AG09319 (cell line): ENCODE measurements at regions not wholly inside any gene's neighbourhood (a gene's known extent, or its start where the extent isn't known, plus 50 kb on each side); places are given as distances from the start of the nearest gene placed in this dataset.

Source experiments
- DNase-seq: peaks from one replicate; pipeline ENCODE4 v3.0.0-alpha.2; 2010; ENCODE audit warnings: low read depth; ENCODE audit errors: extremely low read depth
- CTCF ChIP-seq: IDR thresholded peaks from 2 replicates; pipeline ENCODE4 v1.5.1; 2011; ENCODE audit warnings: low read depth, mild to moderate bottlenecking, inconsistent platforms, low read length, moderate library complexity

DNA sequence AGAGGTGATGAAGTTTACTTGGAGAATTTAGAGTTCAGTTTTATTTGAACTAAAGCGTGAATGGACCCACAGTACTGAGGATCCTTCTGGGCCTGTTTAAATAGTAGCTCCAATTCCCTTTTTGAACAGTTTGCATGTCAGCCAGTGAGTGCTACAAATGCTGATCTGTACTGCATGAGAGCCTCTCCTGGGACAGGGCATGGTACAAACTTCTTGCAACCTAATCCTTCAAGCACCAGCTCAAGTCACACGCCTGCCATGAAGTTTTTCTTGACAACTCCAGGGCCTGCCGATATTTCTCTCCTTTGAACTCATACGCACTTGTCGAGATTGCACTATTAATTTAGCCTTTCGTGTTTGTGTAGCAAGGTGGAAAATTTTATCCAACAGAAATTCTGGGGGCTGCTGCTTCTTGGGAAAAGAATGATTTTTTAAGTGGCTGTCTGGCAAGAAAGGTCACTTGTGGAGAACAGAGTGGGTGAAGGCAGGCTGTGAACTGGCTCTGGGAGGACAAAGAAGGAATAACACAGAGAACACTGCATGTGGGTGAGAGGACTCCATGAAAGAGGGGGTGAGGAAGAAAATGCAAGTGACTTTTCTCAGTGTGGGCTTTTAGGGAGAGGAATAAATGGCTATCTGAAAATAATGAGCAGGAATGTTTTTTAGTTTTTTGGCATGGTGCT lies 192.5 kb downstream of the NDFIP2 start:
- no peak for DNase-seq
- no peak for TF ChIP-seq CTCF

DNA sequence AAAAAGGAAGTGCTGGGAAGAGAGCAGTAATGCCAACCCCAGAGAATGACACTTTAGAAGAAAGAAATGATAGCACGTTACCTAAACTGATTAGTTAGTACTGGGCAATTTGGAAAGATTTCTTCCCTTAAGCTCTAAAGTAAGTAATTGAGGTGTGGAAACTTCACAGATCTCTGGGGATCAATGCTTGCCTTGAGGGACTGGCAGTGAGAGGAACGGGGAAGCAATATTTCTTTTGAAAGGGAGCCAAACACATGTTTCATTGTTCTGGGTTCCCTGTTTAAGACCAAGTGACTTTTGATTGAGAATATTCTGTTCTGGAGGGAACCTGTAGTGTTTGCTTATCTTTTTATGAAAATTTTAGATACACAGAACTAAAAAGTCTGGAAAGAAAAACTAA lies 190.5 kb downstream of the NDFIP2 start:
- no peak for TF ChIP-seq CTCF

DNA sequence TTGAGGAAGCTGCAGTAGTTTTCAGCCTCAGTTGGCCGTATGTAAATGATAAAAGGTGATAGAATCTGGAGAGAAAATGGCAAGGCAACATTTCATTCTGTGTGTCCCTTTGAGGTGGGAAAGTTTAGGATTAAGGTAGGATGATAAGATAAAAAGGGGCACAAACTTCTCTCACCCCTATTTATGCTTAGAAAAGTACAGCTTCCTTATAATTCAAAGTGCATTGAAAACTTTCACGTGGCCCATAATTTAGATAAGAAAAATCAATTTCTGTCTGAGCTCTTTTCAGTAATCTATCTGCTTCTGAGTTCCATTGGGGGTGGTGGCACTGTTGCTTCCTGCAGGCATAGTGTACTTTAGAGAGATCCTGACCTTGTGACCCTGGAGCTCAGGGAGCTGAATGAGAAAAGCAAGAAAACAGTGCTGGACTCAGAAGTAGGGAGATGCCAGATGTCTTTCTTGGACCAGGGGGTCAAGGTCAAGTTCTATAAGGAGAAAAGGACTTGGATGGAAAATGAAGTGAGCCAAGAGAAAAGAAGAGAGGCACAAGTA lies 187.3 kb downstream of the NDFIP2 start:
- DNase-seq, result no peak
- TF ChIP-seq CTCF, result no peak

More for the DNA sequence above, 190.5 kb downstream of the NDFIP2 start:
- DNase-seq, result no peak

GRCh38 chr13:79667771-79668170 lies 186.8 kb downstream of the NDFIP2 start:
- TF ChIP-seq CTCF, result no peak
- no peak for DNase-seq

GRCh38 chr13:79663977-79664636 lies 183.2 kb downstream of the NDFIP2 start:
- no peak for DNase-seq
- no peak for TF ChIP-seq CTCF

GRCh38 chr13:79663435-79663834 lies 182.5 kb downstream of the NDFIP2 start:
- TF ChIP-seq CTCF, result no peak
- no peak for DNase-seq

DNA sequence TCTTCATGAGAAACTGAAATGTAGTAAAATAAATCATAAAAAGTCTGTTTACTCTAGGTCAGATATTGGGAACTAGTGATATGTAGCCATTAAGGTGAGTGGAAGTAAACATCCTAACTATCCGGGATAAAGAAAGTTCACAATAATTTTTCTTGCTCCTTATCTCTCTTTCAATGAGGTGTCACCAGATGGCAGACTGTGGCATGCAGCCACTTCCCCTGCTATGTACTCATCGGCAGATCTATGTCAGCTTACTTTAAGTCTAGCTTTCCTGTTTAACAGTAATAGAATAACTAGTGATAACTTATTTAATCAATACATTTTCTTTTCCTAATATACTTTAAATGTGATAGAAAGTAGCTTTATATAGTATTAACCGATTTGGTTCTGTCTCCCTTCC lies 181.9 kb downstream of the NDFIP2 start:
- TF ChIP-seq CTCF, result no peak
- DNase-seq, result no peak
